HG03139 (cell line): ENCODE measurements at regions not wholly inside any gene's neighbourhood (a gene's known extent, or its start where the extent isn't known, plus 50 kb on each side); places are given as distances from the start of the nearest gene placed in this dataset.
"Not testable (repeated sequence)": the region's sequence is repeated elsewhere in the genome, so short reads cannot be mapped to it uniquely, and the experiment has no call there.

ENCODE experiments used
- ATAC-seq: cut with Tn5 transposase; IDR thresholded peaks from one replicate; pipeline ENCODE4 v1.9.1; 2021; ENCODE audit not compliant: unreplicated experiment

- ATAC-seq: no peak
Observed at GRCh38 chr1:184889166-184889565, 85.1 kb downstream of the NIBAN1 start.

- ATAC-seq: no peak
Observed at GRCh38 chr1:184888505-184888904, 85.8 kb downstream of the NIBAN1 start.

GRCh38 chr1:184882957-184883815 lies 91.1 kb downstream of the NIBAN1 start:
- ATAC-seq: no peak

- ATAC-seq: no peak
Observed at GRCh38 chr1:184881941-184882913, 92.1 kb downstream of the NIBAN1 start.

DNA sequence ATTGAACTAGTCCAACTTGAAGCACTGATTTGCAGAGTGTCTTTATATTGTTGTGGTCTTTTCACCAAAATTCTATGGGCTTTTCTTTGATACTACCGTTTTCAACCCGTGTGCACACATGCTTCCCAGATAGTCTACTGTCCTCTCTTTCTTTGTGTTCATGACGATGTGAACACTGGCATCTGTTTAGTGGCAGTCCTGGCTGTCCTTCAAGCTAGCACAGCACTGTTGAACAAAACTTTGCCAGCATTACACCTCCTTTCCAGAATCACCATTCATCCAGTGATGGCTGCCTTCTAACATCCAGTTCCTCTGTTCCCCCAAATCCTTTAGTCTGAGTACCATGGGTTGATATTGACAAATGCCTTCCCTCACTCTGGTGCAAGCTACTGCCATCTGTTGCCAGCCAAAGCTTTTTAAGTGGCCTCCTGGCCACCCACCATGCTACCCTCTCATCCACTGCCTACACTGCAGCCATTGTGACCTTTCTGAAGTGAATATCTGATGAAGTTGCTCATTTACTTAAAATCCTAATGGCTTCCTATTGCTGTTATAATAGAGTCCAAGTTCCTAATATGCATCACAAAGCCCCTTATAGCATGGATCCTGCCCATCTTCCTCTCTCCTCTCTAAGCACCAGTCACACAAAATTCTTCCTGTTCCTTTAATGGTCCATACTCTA lies 94.3 kb downstream of the NIBAN1 start:
- no peak for ATAC-seq

GRCh38 chr1:184878602-184879001 lies 95.7 kb downstream of the NIBAN1 start:
- ATAC-seq: no peak

- ATAC-seq: no peak
Observed at GRCh38 chr1:184878002-184878401, 96.3 kb downstream of the NIBAN1 start.

DNA sequence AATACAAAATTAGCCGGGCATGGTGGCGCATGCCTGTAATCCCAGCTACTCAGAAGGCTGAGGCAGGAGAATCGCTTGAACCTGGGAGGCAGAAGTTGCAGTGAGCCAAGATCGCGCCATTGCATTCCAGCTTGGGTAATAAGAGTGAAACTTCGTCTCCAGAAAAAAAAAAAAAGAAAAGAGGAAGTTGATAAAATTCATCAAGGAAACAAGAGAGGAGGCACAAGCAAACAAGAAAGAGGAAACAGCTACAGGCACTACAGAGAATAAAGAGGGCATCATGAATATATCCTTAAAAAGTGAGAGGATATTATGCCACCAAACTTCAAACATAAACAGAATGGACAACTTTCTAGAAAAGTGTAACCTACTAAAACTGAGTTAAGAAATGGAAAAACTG lies 98.3 kb downstream of the NIBAN1 start:
- not testable (repeated sequence) for ATAC-seq

DNA sequence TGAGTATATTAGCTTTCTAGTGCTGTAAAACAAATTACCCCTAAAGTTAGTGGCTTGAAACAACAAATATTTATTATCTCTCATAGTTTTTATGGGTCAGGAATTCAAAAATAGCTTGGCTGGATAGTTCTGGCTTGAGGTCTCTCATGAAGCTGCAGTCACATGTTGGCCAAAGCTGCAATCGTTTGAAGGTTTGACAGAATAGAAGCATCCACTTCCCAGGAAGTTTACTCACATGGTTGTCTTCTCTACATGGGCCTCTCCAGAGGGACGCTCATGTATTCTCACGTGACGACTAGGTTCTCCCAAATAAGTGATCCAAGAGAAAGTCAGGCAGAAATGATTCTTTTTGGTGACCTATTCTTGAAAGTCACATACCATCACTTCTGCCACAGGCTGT lies 99.1 kb downstream of the NIBAN1 start:
- ATAC-seq: no peak

DNA sequence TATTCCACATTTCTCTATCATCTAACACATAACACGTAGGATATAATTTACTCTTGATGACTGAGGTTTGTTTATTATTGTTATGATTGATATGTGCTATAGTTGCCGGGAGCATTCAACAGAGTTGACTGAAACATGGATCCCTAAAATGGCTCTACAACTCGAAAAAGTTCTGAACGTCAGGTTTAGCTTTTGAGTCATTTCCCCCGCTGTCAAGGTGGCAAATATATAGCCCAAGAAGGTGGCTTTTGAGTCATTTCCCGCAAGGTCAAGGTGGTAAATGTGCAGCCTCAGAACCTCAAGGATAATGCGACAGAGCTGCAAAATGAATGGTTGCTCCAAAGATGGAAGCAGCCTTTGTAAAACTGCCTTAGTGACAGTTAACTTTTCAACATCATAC lies 104.0 kb downstream of the NIBAN1 start:
- ATAC-seq: no peak

GRCh38 chr1:184867866-184868689 lies 106.2 kb downstream of the NIBAN1 start:
- ATAC-seq: no peak

DNA sequence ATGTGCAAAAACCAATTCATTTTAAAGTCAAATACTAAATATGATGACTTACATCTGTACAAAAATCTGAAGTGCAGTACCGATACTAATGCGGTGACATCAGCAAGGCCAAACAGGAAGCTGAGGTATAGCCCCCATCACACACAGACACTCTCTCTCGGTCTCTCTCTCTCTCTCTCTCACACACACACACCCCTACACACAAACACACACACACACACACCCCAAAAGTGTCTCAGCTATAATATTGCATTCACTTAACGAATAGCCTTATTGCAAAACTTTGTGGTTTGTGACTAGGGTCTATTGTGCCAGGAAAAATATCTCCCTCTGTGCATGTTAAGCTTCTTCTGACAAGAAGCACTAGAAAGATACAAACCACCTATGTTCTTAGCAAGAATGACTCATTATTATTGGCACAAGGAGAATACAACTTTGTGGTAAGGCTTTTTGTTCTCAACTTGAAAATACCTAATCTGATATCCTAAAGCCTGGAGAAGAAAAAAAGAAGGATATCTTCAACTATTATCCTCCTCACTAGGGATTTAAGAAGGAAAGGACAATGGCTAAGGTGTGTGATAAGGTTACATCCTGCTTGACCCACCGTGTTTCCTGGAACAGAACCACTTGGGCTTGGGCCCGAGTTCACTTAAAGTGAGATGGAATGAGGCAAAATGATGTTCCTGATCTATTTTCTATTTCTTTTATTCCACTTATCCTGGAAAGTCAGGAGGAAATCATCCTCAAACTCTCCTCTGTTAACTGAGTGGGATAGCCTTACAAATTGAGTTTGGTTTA lies 107.1 kb downstream of the NIBAN1 start:
- ATAC-seq: peak; percentile 96

DNA sequence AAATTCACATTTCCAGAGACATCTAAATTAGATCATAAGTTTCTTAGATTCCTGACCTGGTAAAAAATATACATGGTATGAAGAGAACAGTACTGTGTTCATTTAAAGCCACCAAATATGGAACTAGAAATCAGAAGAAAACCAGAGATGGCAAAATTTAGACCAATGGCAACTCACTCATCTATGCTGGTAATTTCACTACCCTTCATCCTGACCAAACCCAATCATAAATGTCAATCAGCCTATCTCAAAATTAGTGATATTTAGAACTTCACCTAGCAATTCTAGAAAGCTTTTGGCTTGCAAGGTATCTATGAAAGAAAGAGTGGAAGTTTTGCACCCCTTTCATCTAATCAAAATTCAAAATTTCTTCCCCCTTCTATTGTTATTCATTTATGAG lies 107.7 kb downstream of the NIBAN1 start:
- peak; percentile 6 for ATAC-seq

DNA sequence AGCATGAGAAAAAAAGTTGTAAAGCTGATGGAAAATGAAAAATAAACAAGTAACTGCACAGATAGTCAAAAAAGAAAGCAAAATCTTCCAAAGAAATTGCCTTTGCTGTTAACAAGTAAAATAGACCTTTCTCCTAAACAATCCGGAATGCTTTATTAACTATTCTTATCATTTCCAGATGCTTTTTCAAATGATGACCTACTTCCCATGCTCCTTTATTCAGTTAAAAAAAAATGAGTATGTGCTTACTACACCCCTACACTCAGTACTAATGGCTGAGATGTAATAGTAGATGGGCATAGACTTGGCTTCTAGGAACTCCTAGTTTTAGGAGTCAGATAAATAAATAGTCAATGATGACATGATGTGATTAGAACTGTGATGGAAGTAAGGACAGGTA lies 108.5 kb downstream of the NIBAN1 start:
- no peak for ATAC-seq

DNA sequence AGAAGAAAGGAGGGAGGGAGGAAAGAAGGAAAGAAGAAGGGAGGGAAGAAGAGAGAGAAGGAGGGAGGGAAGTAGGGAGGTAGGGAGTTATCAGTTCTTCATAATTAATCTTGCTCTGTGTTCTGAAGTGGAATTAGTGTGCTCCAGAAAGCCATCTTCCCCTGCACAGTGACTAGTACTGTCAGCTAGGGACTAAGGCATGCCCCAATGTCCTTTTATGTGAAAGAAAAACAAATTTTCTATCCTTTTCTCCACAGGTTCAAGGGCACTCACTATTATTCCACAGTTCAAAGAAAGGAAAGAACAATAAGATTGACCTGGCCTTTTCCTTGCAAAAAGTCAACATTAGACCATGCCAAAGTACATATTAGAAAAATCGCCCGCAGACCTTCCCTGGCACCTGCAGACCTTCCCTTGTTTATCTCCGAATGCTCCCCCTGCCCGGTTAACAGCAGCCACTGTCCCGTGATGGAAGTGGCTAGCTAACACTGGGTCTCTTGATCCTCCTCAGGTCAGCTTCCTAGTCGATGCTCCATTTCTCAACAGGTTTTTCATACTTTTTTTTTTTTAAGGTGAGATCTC lies 107.2 kb upstream of the EDEM3 start:
- ATAC-seq: no peak

GRCh38 chr1:184860985-184861754 lies 106.5 kb upstream of the EDEM3 start:
- ATAC-seq: no peak

DNA sequence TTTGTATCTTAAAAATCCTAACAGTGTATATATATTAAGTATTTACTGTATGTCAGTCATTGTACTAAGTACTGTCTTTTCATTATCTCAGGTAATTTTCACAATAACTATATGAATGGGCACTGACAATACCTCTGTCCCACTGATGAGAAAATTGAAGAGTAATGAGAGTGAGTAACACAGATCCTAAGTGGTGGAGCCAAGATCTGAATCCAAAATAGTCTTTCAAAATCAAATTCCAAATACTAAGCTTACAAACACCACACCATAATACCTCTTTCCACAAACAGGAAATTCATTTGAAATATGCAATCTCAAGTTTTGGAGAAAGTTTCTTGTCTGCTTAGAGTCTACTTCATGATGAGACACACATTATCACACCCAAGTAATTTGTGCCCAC lies 105.9 kb upstream of the EDEM3 start:
- no peak for ATAC-seq

DNA sequence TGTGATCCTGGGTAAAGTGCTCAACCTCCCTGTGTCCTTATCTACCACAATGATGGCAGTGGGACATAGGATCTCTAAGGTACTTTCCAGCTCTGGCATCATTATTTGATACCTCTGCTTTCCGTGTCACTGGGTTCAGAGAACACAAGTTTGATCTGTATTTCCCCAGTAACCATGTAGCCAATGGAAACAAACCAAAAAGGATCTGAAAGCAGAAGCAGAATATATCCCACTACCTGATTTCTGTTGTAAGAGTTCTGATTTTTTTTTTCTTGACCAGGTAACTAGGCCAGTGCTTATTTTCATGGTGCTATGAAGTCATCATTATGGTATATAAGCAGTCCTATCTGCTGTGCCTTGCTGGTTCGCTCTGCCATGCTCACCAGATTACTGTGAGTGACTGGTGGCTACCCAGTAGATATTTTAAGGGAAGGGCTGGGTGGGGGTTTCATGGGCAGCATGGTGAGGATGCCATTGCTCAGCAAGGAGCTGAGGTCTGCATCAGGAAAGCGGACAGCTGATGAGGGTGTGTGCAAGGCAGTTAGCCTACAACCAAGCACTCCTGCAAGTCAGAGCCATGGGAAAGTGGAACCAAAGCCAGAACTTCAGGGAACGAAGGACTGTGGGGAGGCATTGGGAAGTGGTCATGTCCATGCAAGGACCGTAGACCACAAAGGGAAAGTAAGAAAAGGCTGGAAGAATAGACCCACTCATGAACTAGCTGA lies 104.9 kb upstream of the EDEM3 start:
- no peak for ATAC-seq
